HepG2 (cell line): ENCODE measurements at regions not wholly inside any gene's neighbourhood (a gene's known extent, or its start where the extent isn't known, plus 50 kb on each side); places are given as distances from the start of the nearest gene placed in this dataset.

ENCODE experiments used
- ATAC-seq: fragments of 200-7000 bp; cut with Tn5 transposase; 3 replicates; pipeline ENCODE4 v1.9.1; 2020; ENCODE audit warnings: mild to moderate bottlenecking, moderate library complexity
- BruUV-seq: library from RNA; stranded (reverse); fragments of 400-500 nt; replicated peaks from 2 replicates; lab custom pipeline; 2021; lab: Mats Ljungman, UMichigan
- CTCF ChIA-PET: fragments of 300-600 bp; formaldehyde crosslinking; extraction: SDS; loops from one replicate; lab custom pipeline; 2021; ENCODE audit warnings: low total read pairs, inconsistent platforms, low intra/inter-chr PET ratio; lab: Yijun Ruan, JAX
- POLR2A ChIA-PET: fragments of 350-600 bp; sonication (Branson Sonifier 250); formaldehyde crosslinking; loops from one replicate; lab custom pipeline; 2020; ENCODE audit warnings: antibody characterized with exemption, inconsistent platforms; lab: Yijun Ruan, JAX
- DNase-seq: peaks from one replicate; pipeline ENCODE4 v3.0.0-alpha.2; 2015; ENCODE audit warnings: low spot score
- FAIRE-seq: peaks from 3 replicates; lab custom pipeline; 2011; peaks lifted over from hg19 to GRCh38; lab: Jason Lieb, UNC
- H2AFZ ChIP-seq: one replicate; pipeline ENCODE4 v1.6.1; 2011; ENCODE audit warnings: low read length, inconsistent platforms
- H3K27ac ChIP-seq: fragments of 300-600 bp; 3 replicates; pipeline ENCODE4 v1.8.0; 2011; ENCODE audit warnings: mixed run types, mild to moderate bottlenecking, mixed read lengths, low read length, inconsistent platforms; ENCODE audit not compliant: insufficient read depth; ENCODE audit errors: extremely low read length
- H3K27me3 ChIP-seq, 2 experiments: fragments of 200-600 bp in 1 of 2; 2 replicates in 1 of 2; 3 replicates in 1 of 2; pipeline versions ENCODE4 v1.6.0 to v1.8.0; 2011; ENCODE audit warnings: low read length in 2 of 2, mild to moderate bottlenecking in 2 of 2, moderate library complexity in 2 of 2, inconsistent platforms in 1 of 2; ENCODE audit not compliant: insufficient read depth in 2 of 2, control insufficient read depth in 1 of 2
- H3K36me3 ChIP-seq, 2 experiments: fragments of 200-600 bp in 1 of 2; replicated peaks in 1 of 2; 2 replicates in 1 of 2; 3 replicates in 1 of 2; pipeline versions ENCODE4 v1.5.1 to v1.8.0; 2011; ENCODE audit warnings: low read length in 2 of 2, inconsistent platforms in 1 of 2; ENCODE audit not compliant: insufficient read depth in 2 of 2, control insufficient read depth in 1 of 2
- H3K4me1 ChIP-seq: 2 replicates; pipeline ENCODE4 v1.5.1; 2012; ENCODE audit warnings: low read length, inconsistent platforms; ENCODE audit not compliant: insufficient read depth
- H3K4me2 ChIP-seq: 2 replicates; pipeline ENCODE4 v1.6.0; 2011; ENCODE audit warnings: low read depth, low read length, inconsistent platforms
- H3K4me3 ChIP-seq, 3 experiments: fragments of 200-600 bp in 1 of 3; sonication (generic), shearing (Covaris generic) in 1 of 3; replicated peaks in 1 of 3; 2 replicates each; pipeline ENCODE4 v1.5.1; 2011 to 2016; ENCODE audit warnings: low read length in 3 of 3, inconsistent platforms in 2 of 3, low read depth in 2 of 3, mild to moderate bottlenecking in 2 of 3, control low read depth in 1 of 3, mixed read lengths in 1 of 3; ENCODE audit not compliant: insufficient read depth in 1 of 3
- H3K79me2 ChIP-seq: one replicate; pipeline ENCODE4 v1.6.1; 2011; ENCODE audit warnings: low read length, inconsistent platforms; ENCODE audit not compliant: insufficient read depth
- H3K9ac ChIP-seq: 2 replicates; pipeline ENCODE4 v1.6.0; 2011; ENCODE audit warnings: mild to moderate bottlenecking, low read depth, low read length, inconsistent platforms; ENCODE audit not compliant: insufficient read depth
- H3K9me3 ChIP-seq: 2 replicates; pipeline ENCODE4 v1.5.1; 2012; ENCODE audit warnings: mild to moderate bottlenecking, low read length
- H4K20me1 ChIP-seq: 2 replicates; pipeline ENCODE4 v1.6.0; 2011; ENCODE audit warnings: inconsistent platforms, mild to moderate bottlenecking, low read length, moderate library complexity; ENCODE audit not compliant: insufficient read depth
- ATAD3A ChIP-seq: sonication (generic); formaldehyde crosslinking; IDR thresholded peaks from 2 replicates; pipeline ENCODE4 v1.4.0; 2020; ENCODE audit warnings: missing genetic modification reagents
- BRF2 ChIP-seq: sonication (generic); formaldehyde crosslinking; IDR thresholded peaks from 2 replicates; pipeline ENCODE4 v1.8.1; 2022; ENCODE audit warnings: mild to moderate bottlenecking, missing genetic modification reagents
- EHMT2 ChIP-seq: fragments of 200-600 bp; sonication (generic); IDR thresholded peaks from 2 replicates; pipeline ENCODE4 v1.7.0; 2017; ENCODE audit warnings: antibody characterized with exemption, low read depth, low read length, borderline replicate concordance
- ETV5 ChIP-seq: IDR thresholded peaks from 2 replicates; pipeline ENCODE4 v1.6.1; 2018; ENCODE audit warnings: missing biosample characterization, missing genetic modification reagents, inconsistent platforms, borderline replicate concordance
- MXD1 ChIP-seq: sonication (generic); formaldehyde crosslinking; IDR thresholded peaks from 2 replicates; pipeline ENCODE4 v1.4.0; 2020; ENCODE audit warnings: mild to moderate bottlenecking, missing genetic modification reagents
- NFIC ChIP-seq: IDR thresholded peaks from 2 replicates; pipeline ENCODE4 v1.6.1; 2012; ENCODE audit warnings: mild to moderate bottlenecking, low read length, inconsistent platforms
- NFKBIZ ChIP-seq: IDR thresholded peaks from 2 replicates; pipeline ENCODE4 v1.6.1; 2018; ENCODE audit warnings: missing genetic modification reagents, missing compliant biosample characterization
- NONO ChIP-seq, 2 experiments: fragments of 450-650 bp in 1 of 2; sonication (generic) in 1 of 2; formaldehyde crosslinking in 1 of 2; IDR thresholded peaks in 1 of 2; conservative IDR thresholded peaks in 1 of 2; 2 replicates each; pipeline versions ENCODE4 v1.6.1 to v1.8.0; 2017 to 2022; ENCODE audit warnings: mild to moderate bottlenecking in 1 of 2, missing genetic modification reagents in 1 of 2, moderate library complexity in 1 of 2
- RELA ChIP-seq: sonication (generic); formaldehyde crosslinking; IDR thresholded peaks from 2 replicates; pipeline ENCODE4 v1.4.0; 2020; ENCODE audit warnings: missing genetic modification reagents
- SAFB2 ChIP-seq: sonication (generic); formaldehyde crosslinking; IDR thresholded peaks from 2 replicates; pipeline ENCODE4 v1.5.1; 2020; ENCODE audit warnings: missing genetic modification reagents, low read depth, mild to moderate bottlenecking, borderline replicate concordance
- ZBTB1 ChIP-seq: sonication (generic); formaldehyde crosslinking; IDR thresholded peaks from 2 replicates; pipeline ENCODE4 v1.4.0; 2020; ENCODE audit warnings: missing genetic modification reagents, borderline replicate concordance
- ZNF724P ChIP-seq: sonication (generic); formaldehyde crosslinking; IDR thresholded peaks from 2 replicates; pipeline ENCODE4 v1.8.0; 2022; ENCODE audit warnings: missing genetic modification reagents, borderline replicate concordance
- ZNF800 ChIP-seq: sonication (generic); formaldehyde crosslinking; IDR thresholded peaks from 2 replicates; pipeline ENCODE4 v1.4.0; 2020; ENCODE audit warnings: missing genetic modification reagents
- WGBS: methylation state at CpG from one replicate; pipeline ENCODE4 v1.1.6; 2017; ENCODE audit warnings: low lambda C conversion rate; 5-methylcytosine and 5-hydroxymethylcytosine counted together
- in situ Hi-C: cut with HindIII; loops from 2 replicates; pipeline ENCODE4 v1.10.0; 2017; ENCODE audit warnings: low pct_unique_long_range_greater_than_20kb; ENCODE audit not compliant: extremely low pct_ligation_motif_present
- intact Hi-C: fragments of 100-400 bp; cut with micrococcal nuclease; formaldehyde crosslinking; loops from one replicate; pipeline ENCODE4 v1.10.0; 2022; ENCODE audit not compliant: unreplicated experiment
- TF ChIP-seq, protein P1 (sequence below): sonication (generic); formaldehyde crosslinking; IDR thresholded peaks from 2 replicates; pipeline ENCODE4 v1.8.0; 2022; ENCODE audit warnings: missing genetic modification reagents, mild to moderate bottlenecking, moderate library complexity, borderline replicate concordance
- TF ChIP-seq, protein P2 (sequence below): IDR thresholded peaks from 2 replicates; pipeline ENCODE4 v1.6.1; 2016; ENCODE audit warnings: low read depth, borderline replicate concordance
- TF ChIP-seq, protein P3 (sequence below): IDR thresholded peaks from 2 replicates; pipeline ENCODE4 v1.6.1; 2016; ENCODE audit warnings: low read depth, control low read depth

- TF ChIP-seq NONO (IDR thresholded peaks at IDR 0.05) (no peak), NONO (CRISPR knock-in tag; conservative IDR thresholded peaks at IDR 0.05) (no peak), ETV5 (CRISPR knock-in tag) (no peak), RELA (CRISPR knock-in tag) (no peak), ZBTB1 (no peak), NFIC (no peak), EHMT2 (no peak), ATAD3A (CRISPR knock-in tag) (no peak)
- TF ChIP-seq, protein P1, sequence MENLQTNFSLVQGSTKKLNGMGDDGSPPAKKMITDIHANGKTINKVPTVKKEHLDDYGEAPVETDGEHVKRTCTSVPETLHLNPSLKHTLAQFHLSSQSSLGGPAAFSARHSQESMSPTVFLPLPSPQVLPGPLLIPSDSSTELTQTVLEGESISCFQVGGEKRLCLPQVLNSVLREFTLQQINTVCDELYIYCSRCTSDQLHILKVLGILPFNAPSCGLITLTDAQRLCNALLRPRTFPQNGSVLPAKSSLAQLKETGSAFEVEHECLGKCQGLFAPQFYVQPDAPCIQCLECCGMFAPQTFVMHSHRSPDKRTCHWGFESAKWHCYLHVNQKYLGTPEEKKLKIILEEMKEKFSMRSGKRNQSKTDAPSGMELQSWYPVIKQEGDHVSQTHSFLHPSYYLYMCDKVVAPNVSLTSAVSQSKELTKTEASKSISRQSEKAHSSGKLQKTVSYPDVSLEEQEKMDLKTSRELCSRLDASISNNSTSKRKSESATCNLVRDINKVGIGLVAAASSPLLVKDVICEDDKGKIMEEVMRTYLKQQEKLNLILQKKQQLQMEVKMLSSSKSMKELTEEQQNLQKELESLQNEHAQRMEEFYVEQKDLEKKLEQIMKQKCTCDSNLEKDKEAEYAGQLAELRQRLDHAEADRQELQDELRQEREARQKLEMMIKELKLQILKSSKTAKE (CRISPR knock-in tag) = no peak
Measured at GRCh38 chr3:127452321-127452821, 138.2 kb downstream of the TPRA1 start (continued).

DNA sequence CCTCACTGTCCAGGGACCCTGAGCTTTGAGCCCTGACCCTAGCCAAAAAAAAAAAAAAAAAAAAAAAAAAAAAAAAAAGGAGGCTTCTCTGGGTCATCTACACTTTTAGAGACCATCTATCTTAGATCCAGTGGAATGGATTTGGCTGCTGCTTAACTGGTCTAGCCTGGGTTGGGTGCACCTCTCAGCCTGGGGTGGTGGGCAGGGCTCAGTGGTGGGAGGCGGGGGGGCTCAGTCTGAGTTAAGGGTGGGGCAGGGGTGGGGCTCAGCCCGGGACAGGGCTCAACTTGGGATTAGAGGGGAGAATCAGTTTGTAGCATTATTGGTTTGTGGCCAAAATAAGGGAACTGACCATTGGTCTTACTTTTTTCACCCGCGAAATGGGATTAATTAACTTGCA, 139.2 kb downstream of the TPRA1 start:
- H3K4me2 ChIP-seq = no peak overlapping the region
- BruUV-seq = no TSS peak
- H3K4me3 ChIP-seq = no peak overlapping the region
- in situ Hi-C loops = loop anchor here (10.0 kb wide), 2 partner anchors 197 to 697 kb away; no protein-coding TSS in a partner anchor
- H3K9me3 ChIP-seq = no peaks in the 10 kb centered on the region
- intact Hi-C loops = no loop called here
- no peak overlapping the region for H3K27ac ChIP-seq
- H3K9ac ChIP-seq = no peak overlapping the region
- H4K20me1 ChIP-seq = 0 out of 2 replicates have a peak, but pooled peaks cover 2% of the 10 kb centered on the region
- CTCF ChIA-PET = no interaction called here
- H2AFZ ChIP-seq = no peak overlapping the region
- WGBS = 24% methylated on average over 4 of the region's 4 CpGs
- no peak for DNase-seq
- H3K27me3 ChIP-seq = peaks cover 0 to 43% of the 10 kb centered on the region in 2 experiments; a peak in 3 of 5 replicates
- H3K79me2 ChIP-seq = no peaks in the 10 kb centered on the region
- H3K4me1 ChIP-seq = no peaks in the 10 kb centered on the region
- POLR2A ChIA-PET = no interaction called here
- H3K36me3 ChIP-seq = no peaks in the 10 kb centered on the region
- ATAC-seq = no peak
- FAIRE-seq = no peak
- TF ChIP-seq BRF2 = no peak
- TF ChIP-seq ZNF724P (CRISPR knock-in tag) = no peak
- TF ChIP-seq SAFB2 = no peak
- no peak for TF ChIP-seq NFKBIZ (CRISPR knock-in tag)
- TF ChIP-seq, protein P2, sequence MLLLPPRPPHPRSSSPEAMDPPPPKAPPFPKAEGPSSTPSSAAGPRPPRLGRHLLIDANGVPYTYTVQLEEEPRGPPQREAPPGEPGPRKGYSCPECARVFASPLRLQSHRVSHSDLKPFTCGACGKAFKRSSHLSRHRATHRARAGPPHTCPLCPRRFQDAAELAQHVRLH = no peak
- TF ChIP-seq, protein P3, sequence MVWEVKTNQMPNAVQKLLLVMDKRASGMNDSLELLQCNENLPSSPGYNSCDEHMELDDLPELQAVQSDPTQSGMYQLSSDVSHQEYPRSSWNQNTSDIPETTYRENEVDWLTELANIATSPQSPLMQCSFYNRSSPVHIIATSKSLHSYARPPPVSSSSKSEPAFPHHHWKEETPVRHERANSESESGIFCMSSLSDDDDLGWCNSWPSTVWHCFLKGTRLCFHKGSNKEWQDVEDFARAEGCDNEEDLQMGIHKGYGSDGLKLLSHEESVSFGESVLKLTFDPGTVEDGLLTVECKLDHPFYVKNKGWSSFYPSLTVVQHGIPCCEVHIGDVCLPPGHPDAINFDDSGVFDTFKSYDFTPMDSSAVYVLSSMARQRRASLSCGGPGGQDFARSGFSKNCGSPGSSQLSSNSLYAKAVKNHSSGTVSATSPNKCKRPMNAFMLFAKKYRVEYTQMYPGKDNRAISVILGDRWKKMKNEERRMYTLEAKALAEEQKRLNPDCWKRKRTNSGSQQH = no peak
- no peak for TF ChIP-seq MXD1
- no peak for TF ChIP-seq ZNF800
